ENCODE measurements at regions not wholly inside any gene's neighbourhood (a gene's known extent, or its start where the extent isn't known, plus 50 kb on each side); places are given as distances from the start of the nearest gene placed in this dataset.

GRCh38 chr15:63440756-63441155 lies 59.1 kb upstream of the CA12 start:
- H3K4me1 ChIP-seq (ENCODE audit: insufficient read depth, low read length, poor library complexity, severe bottlenecking), result no peaks in the 10 kb centered on the region
- intact Hi-C loops (cut with micrococcal nuclease; ENCODE audit: unreplicated experiment), result no loop called here
- DNase-seq (ENCODE audit: low spot score), result no peak
- H2AFZ ChIP-seq (ENCODE audit: low read length), result no peak overlapping the region
- ChIA-PET POLR2A (interaction anchor here (1.3 kb wide), 1 partner anchor 13 kb away, joined by 3 read pairs; no protein-coding TSS in a partner anchor), CTCF (ENCODE audit: unreplicated experiment) (no interaction called here)
- no peaks in the 10 kb centered on the region for H3K9me2 ChIP-seq (ENCODE audit: insufficient read depth, low read length)
- BruUV-seq (replicated peaks), result no TSS peak
- no peak overlapping the region for H3K4me2 ChIP-seq (ENCODE audit: low read length)
- no peaks in the 10 kb centered on the region for H3K36me3 ChIP-seq (ENCODE audit: insufficient read depth, low read length)
- no peaks in the 10 kb centered on the region for H4K20me1 ChIP-seq (ENCODE audit: insufficient read depth, low read length)
- no peaks in the 10 kb centered on the region for H3K9me3 ChIP-seq (ENCODE audit: low read length)
- H3K27ac ChIP-seq (ENCODE audit: low read depth, low read length, poor library complexity, severe bottlenecking), result no peak overlapping the region
- no peaks in the 10 kb centered on the region for H3K79me2 ChIP-seq (ENCODE audit: insufficient read depth, low read depth, low read length)
- no peak overlapping the region for H3K4me3 ChIP-seq (ENCODE audit: low read depth, low read length, poor library complexity, severe bottlenecking)
- no peak for TF ChIP-seq EZH2phosphoT487 (IDR thresholded peaks at IDR 0.05; ENCODE audit: borderline replicate concordance, low read depth, low read length)
- TF ChIP-seq CTCF (conservative IDR thresholded peaks at IDR 0.05; ENCODE audit: low read length), result no peak

GRCh38 chr15:63441266-63441665 lies 59.6 kb upstream of the CA12 start:
- no peaks in the 10 kb centered on the region for H3K9me2 ChIP-seq (ENCODE audit: insufficient read depth, low read length)
- no peak overlapping the region for H3K27ac ChIP-seq (ENCODE audit: low read depth, low read length, poor library complexity, severe bottlenecking)
- H3K79me2 ChIP-seq (ENCODE audit: insufficient read depth, low read depth, low read length), result no peaks in the 10 kb centered on the region
- H3K4me1 ChIP-seq (ENCODE audit: insufficient read depth, low read length, poor library complexity, severe bottlenecking), result no peaks in the 10 kb centered on the region
- no peak overlapping the region for H2AFZ ChIP-seq (ENCODE audit: low read length)
- no peaks in the 10 kb centered on the region for H3K9me3 ChIP-seq (ENCODE audit: low read length)
- no TSS peak for BruUV-seq (replicated peaks)
- no peak for DNase-seq (ENCODE audit: low spot score)
- no peak for TF ChIP-seq CTCF (conservative IDR thresholded peaks at IDR 0.05; ENCODE audit: low read length)
- TF ChIP-seq EZH2phosphoT487 (IDR thresholded peaks at IDR 0.05; ENCODE audit: borderline replicate concordance, low read depth, low read length), result no peak
- no peaks in the 10 kb centered on the region for H3K36me3 ChIP-seq (ENCODE audit: insufficient read depth, low read length)
- no peak overlapping the region for H3K4me3 ChIP-seq (ENCODE audit: low read depth, low read length, poor library complexity, severe bottlenecking)
- intact Hi-C loops (cut with micrococcal nuclease; ENCODE audit: unreplicated experiment), result no loop called here
- CTCF ChIA-PET (ENCODE audit: unreplicated experiment), result no interaction called here
- no peak overlapping the region for H3K4me2 ChIP-seq (ENCODE audit: low read length)
- H4K20me1 ChIP-seq (ENCODE audit: insufficient read depth, low read length), result no peaks in the 10 kb centered on the region
- POLR2A ChIA-PET, result interaction anchor here (1.3 kb wide), 1 partner anchor 14 kb away, joined by 3 read pairs; no protein-coding TSS in a partner anchor

- no peak overlapping the region for H3K4me2 ChIP-seq (ENCODE audit: low read length)
- intact Hi-C loops (cut with micrococcal nuclease; ENCODE audit: unreplicated experiment), result no loop called here
- H3K9me3 ChIP-seq (ENCODE audit: low read length), result no peaks in the 10 kb centered on the region
- DNase-seq (ENCODE audit: low spot score), result no peak
- no peaks in the 10 kb centered on the region for H3K79me2 ChIP-seq (ENCODE audit: insufficient read depth, low read depth, low read length)
- H3K27ac ChIP-seq (ENCODE audit: low read depth, low read length, poor library complexity, severe bottlenecking), result no peak overlapping the region
- no peaks in the 10 kb centered on the region for H3K9me2 ChIP-seq (ENCODE audit: insufficient read depth, low read length)
- no peak overlapping the region for H3K4me3 ChIP-seq (ENCODE audit: low read depth, low read length, poor library complexity, severe bottlenecking)
- no TSS peak for BruUV-seq (replicated peaks)
- POLR2A ChIA-PET, result interaction anchor here (0.5 kb wide), 1 partner anchor 515 kb away, joined by 3 read pairs; no protein-coding TSS in a partner anchor
- no peak for TF ChIP-seq EZH2phosphoT487 (IDR thresholded peaks at IDR 0.05; ENCODE audit: borderline replicate concordance, low read depth, low read length)
- TF ChIP-seq CTCF (conservative IDR thresholded peaks at IDR 0.05; ENCODE audit: low read length), result no peak
- H3K36me3 ChIP-seq (ENCODE audit: insufficient read depth, low read length), result no peaks in the 10 kb centered on the region
- no peaks in the 10 kb centered on the region for H4K20me1 ChIP-seq (ENCODE audit: insufficient read depth, low read length)
- H2AFZ ChIP-seq (ENCODE audit: low read length), result no peak overlapping the region
- no peaks in the 10 kb centered on the region for H3K4me1 ChIP-seq (ENCODE audit: insufficient read depth, low read length, poor library complexity, severe bottlenecking)
- CTCF ChIA-PET (ENCODE audit: unreplicated experiment), result interaction anchor here (0.6 kb wide), 1 partner anchor 9 kb away, joined by 3 read pairs; no protein-coding TSS in a partner anchor
These were observed 60.4 kb upstream of the CA12 start for GRCh38 chr15:63442080-63442479.

All from OCI-LY7 (cell line).